ENCODE measurements at regions not wholly inside any gene's neighbourhood (a gene's known extent, or its start where the extent isn't known, plus 50 kb on each side); places are given as distances from the start of the nearest gene placed in this dataset.

- H3K4me3 ChIP-seq (ENCODE audit: low read depth, low read length), result no peak overlapping the region
- no peak for DNase-seq (ENCODE audit: low read depth)
- no peak for TF ChIP-seq CTCF (IDR thresholded peaks at IDR 0.05; ENCODE audit: control insufficient read depth, extremely low read depth, insufficient read depth)
Observed at GRCh38 chr6:102980951-102981350, 1587.4 kb downstream of the GRIK2 start.

- no peak overlapping the region for H3K4me3 ChIP-seq (ENCODE audit: low read depth, low read length)
- DNase-seq (ENCODE audit: low read depth), result no peak
- TF ChIP-seq CTCF (IDR thresholded peaks at IDR 0.05; ENCODE audit: control insufficient read depth, extremely low read depth, insufficient read depth), result no peak
Observed at GRCh38 chr6:102961902-102962301, 1568.4 kb downstream of the GRIK2 start.

GRCh38 chr6:102950967-102951366, 1557.5 kb downstream of the GRIK2 start:
- TF ChIP-seq CTCF (IDR thresholded peaks at IDR 0.05; ENCODE audit: control insufficient read depth, extremely low read depth, insufficient read depth), result no peak
- no peak overlapping the region for H3K4me3 ChIP-seq (ENCODE audit: low read depth, low read length)
- DNase-seq (ENCODE audit: low read depth), result no peak

GRCh38 chr6:102944475-102944874, 1551.0 kb downstream of the GRIK2 start:
- no peak overlapping the region for H3K4me3 ChIP-seq (ENCODE audit: low read depth, low read length)
- TF ChIP-seq CTCF (IDR thresholded peaks at IDR 0.05; ENCODE audit: control insufficient read depth, extremely low read depth, insufficient read depth), result no peak
- DNase-seq (ENCODE audit: low read depth), result no peak

GRCh38 chr6:102942206-102942605, 1548.7 kb downstream of the GRIK2 start:
- no peak for DNase-seq (ENCODE audit: low read depth)
- no peak for TF ChIP-seq CTCF (IDR thresholded peaks at IDR 0.05; ENCODE audit: control insufficient read depth, extremely low read depth, insufficient read depth)
- no peak overlapping the region for H3K4me3 ChIP-seq (ENCODE audit: low read depth, low read length)

GRCh38 chr6:102936959-102937358, 1543.5 kb downstream of the GRIK2 start:
- no peak for DNase-seq (ENCODE audit: low read depth)
- no peak for TF ChIP-seq CTCF (IDR thresholded peaks at IDR 0.05; ENCODE audit: control insufficient read depth, extremely low read depth, insufficient read depth)
- no peak overlapping the region for H3K4me3 ChIP-seq (ENCODE audit: low read depth, low read length)

GRCh38 chr6:102928109-102928508, 1534.6 kb downstream of the GRIK2 start:
- no peak overlapping the region for H3K4me3 ChIP-seq (ENCODE audit: low read depth, low read length)
- no peak for DNase-seq (ENCODE audit: low read depth)
- TF ChIP-seq CTCF (IDR thresholded peaks at IDR 0.05; ENCODE audit: control insufficient read depth, extremely low read depth, insufficient read depth), result no peak

Measured in LNCaP clone FGC (cell line).